IMR-90 (cell line): ENCODE measurements at regions not wholly inside any gene's neighbourhood (a gene's known extent, or its start where the extent isn't known, plus 50 kb on each side); places are given as distances from the start of the nearest gene placed in this dataset.

Experiments
- ATAC-seq: fragments of 200-7000 bp; cut with Tn5 transposase; 2 replicates; pipeline ENCODE4 v1.9.1; 2020; ENCODE audit warnings: low read depth, mild to moderate bottlenecking, moderate library complexity
- BruUV-seq: library from RNA; stranded (reverse); fragments of 400-500 nt; replicated peaks from 2 replicates; lab custom pipeline; 2021; lab: Mats Ljungman, UMichigan
- CTCF ChIA-PET: fragments of 300-600 bp; formaldehyde crosslinking; extraction: SDS; loops from one replicate; lab custom pipeline; 2021; ENCODE audit warnings: antibody characterized with exemption; lab: Yijun Ruan, JAX
- POLR2A ChIA-PET: fragments of 300-600 bp; sonication (Branson Sonifier 250); formaldehyde crosslinking; loops from one replicate; lab custom pipeline; 2022; ENCODE audit warnings: antibody characterized with exemption; ENCODE audit not compliant: unreplicated experiment; lab: Charles Lee
- DNase-seq: peaks from one replicate; pipeline ENCODE4 v3.0.0; 2013
- H2AFZ ChIP-seq: replicated peaks from 2 replicates; pipeline ENCODE3; 2013; ENCODE audit warnings: low read length, mild to moderate bottlenecking; ENCODE audit not compliant: poor library complexity
- H2AK5ac ChIP-seq: 2 replicates; pipeline ENCODE4 v1.6.1; 2013; ENCODE audit warnings: low read depth, low read length, inconsistent platforms
- H2AK9ac ChIP-seq: replicated peaks from 2 replicates; pipeline ENCODE3; 2013; ENCODE audit warnings: mild to moderate bottlenecking, low read depth, low read length, moderate library complexity; ENCODE audit not compliant: poor library complexity
- H2BK120ac ChIP-seq: 2 replicates; pipeline ENCODE4 v1.6.1; 2013; ENCODE audit warnings: low read depth, low read length, inconsistent platforms
- H2BK15ac ChIP-seq: 3 replicates; pipeline ENCODE4 v1.6.1; 2013; ENCODE audit warnings: low read depth, low read length, inconsistent platforms
- H2BK20ac ChIP-seq: 2 replicates; pipeline ENCODE4 v1.6.1; 2013; ENCODE audit warnings: low read depth, mild to moderate bottlenecking, inconsistent platforms, low read length, moderate library complexity
- H2BK5ac ChIP-seq: 2 replicates; pipeline ENCODE4 v1.6.1; 2013; ENCODE audit warnings: mild to moderate bottlenecking, low read depth, low read length, inconsistent platforms; ENCODE audit not compliant: poor library complexity, severe bottlenecking
- H3K14ac ChIP-seq: replicated peaks from 2 replicates; pipeline ENCODE4 v1.6.1; 2013; ENCODE audit warnings: low read depth, low read length, inconsistent platforms
- H3K18ac ChIP-seq: 2 replicates; pipeline ENCODE4 v1.6.1; 2013; ENCODE audit warnings: low read depth, low read length, control low read depth
- H3K23ac ChIP-seq: 2 replicates; pipeline ENCODE4 v1.6.1; 2013; ENCODE audit warnings: low read depth, low read length, inconsistent platforms
- H3K27ac ChIP-seq: 2 replicates; pipeline ENCODE4 v1.5.1; 2013; ENCODE audit warnings: mild to moderate bottlenecking, control low read depth, low read length; ENCODE audit not compliant: insufficient read depth
- H3K27me3 ChIP-seq: 2 replicates; pipeline ENCODE4 v1.6.1; 2013; ENCODE audit warnings: low read length; ENCODE audit not compliant: control insufficient read depth, insufficient read depth
- H3K36me3 ChIP-seq: 2 replicates; pipeline ENCODE4 v1.6.1; 2013; ENCODE audit warnings: low read length, mixed read lengths; ENCODE audit not compliant: control insufficient read depth, insufficient read depth
- H3K4ac ChIP-seq: 2 replicates; pipeline ENCODE4 v1.6.1; 2013; ENCODE audit warnings: low read depth, low read length, inconsistent platforms
- H3K4me1 ChIP-seq: 2 replicates; pipeline ENCODE4 v1.6.1; 2013; ENCODE audit warnings: low read length, mixed read lengths; ENCODE audit not compliant: control insufficient read depth, insufficient read depth
- H3K4me2 ChIP-seq: 2 replicates; pipeline ENCODE4 v1.6.1; 2013; ENCODE audit warnings: low read depth, mild to moderate bottlenecking, control low read depth, low read length, moderate library complexity
- H3K4me3 ChIP-seq: 2 replicates; pipeline ENCODE4 v1.5.1; 2013; ENCODE audit warnings: low read depth, mild to moderate bottlenecking, control low read depth, low read length, moderate library complexity; ENCODE audit not compliant: insufficient read depth
- H3K56ac ChIP-seq: 2 replicates; pipeline ENCODE4 v1.6.1; 2013; ENCODE audit warnings: low read length, inconsistent platforms; ENCODE audit not compliant: insufficient read depth; ENCODE audit errors: extremely low read depth
- H3K79me1 ChIP-seq, 2 experiments: 2 replicates each; pipeline ENCODE4 v1.6.1; 2013; ENCODE audit warnings: low read length in 2 of 2, inconsistent platforms in 1 of 2, low read depth in 1 of 2
- H3K9ac ChIP-seq: 2 replicates; pipeline ENCODE4 v1.6.1; 2013; ENCODE audit warnings: low read depth, low read length, control low read depth
- H3K9me1 ChIP-seq: 2 replicates; pipeline ENCODE4 v1.6.1; 2013; ENCODE audit warnings: low read length, inconsistent platforms; ENCODE audit not compliant: insufficient read depth
- H3K9me3 ChIP-seq: 2 replicates; pipeline ENCODE4 v1.6.1; 2013; ENCODE audit warnings: low read length; ENCODE audit not compliant: control insufficient read depth, insufficient read depth
- H4K20me1 ChIP-seq: 2 replicates; pipeline ENCODE4 v1.6.1; 2013; ENCODE audit warnings: low read length, inconsistent platforms; ENCODE audit not compliant: insufficient read depth
- H4K5ac ChIP-seq: 2 replicates; pipeline ENCODE4 v1.6.1; 2013; ENCODE audit warnings: mild to moderate bottlenecking, low read depth, low read length, control low read depth
- H4K8ac ChIP-seq, 2 experiments: 2 replicates each; pipeline ENCODE4 v1.6.1; 2013; ENCODE audit warnings: low read depth in 2 of 2, low read length in 2 of 2, control low read depth in 1 of 2, inconsistent platforms in 1 of 2
- H4K91ac ChIP-seq: 2 replicates; pipeline ENCODE4 v1.6.1; 2013; ENCODE audit warnings: low read depth, low read length, inconsistent platforms; ENCODE audit not compliant: insufficient read depth
- BHLHE40 ChIP-seq: fragments of 150-350 bp; IDR thresholded peaks from 2 replicates; pipeline ENCODE4 v1.6.1; 2016; ENCODE audit warnings: mild to moderate bottlenecking, low read depth, low read length
- CEBPB ChIP-seq: IDR thresholded peaks from 2 replicates; pipeline ENCODE4 v1.6.1; 2012; ENCODE audit warnings: low read depth, low read length, improper control_type of control experiment
- CHD1 ChIP-seq: IDR thresholded peaks from 2 replicates; pipeline ENCODE4 v1.6.1; 2012; ENCODE audit warnings: low read depth, low read length, improper control_type of control experiment
- CTCF ChIP-seq: conservative IDR thresholded peaks from 2 replicates; pipeline ENCODE4 v1.5.1; 2012; ENCODE audit warnings: mild to moderate bottlenecking, low read depth, low read length, improper control_type of control experiment
- ELK1 ChIP-seq: fragments of 150-350 bp; IDR thresholded peaks from 2 replicates; pipeline ENCODE4 v1.6.1; 2016; ENCODE audit warnings: low read depth, mild to moderate bottlenecking, low read length, moderate library complexity, borderline replicate concordance
- FOS ChIP-seq: fragments of 150-350 bp; IDR thresholded peaks from 2 replicates; pipeline ENCODE4 v1.6.1; 2016; ENCODE audit warnings: low read depth, low read length
- MAFK ChIP-seq: IDR thresholded peaks from 2 replicates; pipeline ENCODE4 v1.6.1; 2012; ENCODE audit warnings: low read depth, low read length, improper control_type of control experiment
- MAZ ChIP-seq: IDR thresholded peaks from 2 replicates; pipeline ENCODE4 v1.6.1; 2012; ENCODE audit warnings: low read depth, mild to moderate bottlenecking, low read length, improper control_type of control experiment, moderate library complexity, borderline replicate concordance
- MXI1 ChIP-seq: IDR thresholded peaks from 2 replicates; pipeline ENCODE4 v1.6.1; 2012; ENCODE audit warnings: low read depth, mild to moderate bottlenecking, low read length, moderate library complexity, borderline replicate concordance
- NFE2L2 ChIP-seq: fragments of 150-350 bp; IDR thresholded peaks from 2 replicates; pipeline ENCODE4 v1.6.1; 2016; ENCODE audit warnings: low read depth, mild to moderate bottlenecking, low read length
- POLR2A ChIP-seq: IDR thresholded peaks from 2 replicates; pipeline ENCODE4 v1.6.1; 2012; ENCODE audit warnings: mild to moderate bottlenecking, low read depth, low read length
- RAD21 ChIP-seq: IDR thresholded peaks from 2 replicates; pipeline ENCODE4 v1.6.1; 2012; ENCODE audit warnings: low read length, improper control_type of control experiment
- RCOR1 ChIP-seq: IDR thresholded peaks from 2 replicates; pipeline ENCODE4 v1.6.1; 2012; ENCODE audit warnings: mild to moderate bottlenecking, low read length, improper control_type of control experiment; ENCODE audit not compliant: insufficient replicate concordance
- RFX5 ChIP-seq: IDR thresholded peaks from 2 replicates; pipeline ENCODE4 v1.8.0; 2012; ENCODE audit warnings: low read depth, mild to moderate bottlenecking, low read length, moderate library complexity
- SMC3 ChIP-seq: fragments of 150-350 bp; IDR thresholded peaks from 2 replicates; pipeline ENCODE4 v1.6.1; 2016; ENCODE audit warnings: low read depth, mild to moderate bottlenecking, antibody characterized with exemption, low read length, moderate library complexity
- USF2 ChIP-seq: fragments of 150-350 bp; IDR thresholded peaks from 2 replicates; pipeline ENCODE4 v1.6.1; 2017; ENCODE audit warnings: mild to moderate bottlenecking, antibody characterized with exemption, low read length, low read depth
- WGBS, 2 experiments: methylation state at CpG; one replicate each; pipeline versions ENCODE4 v1.1.5 to v1.1.7; 2013; ENCODE audit warnings: missing lambda C conversion rate in 2 of 2; ENCODE audit not compliant: insufficient read length in 1 of 2; ENCODE audit errors: extremely low coverage in 2 of 2; 5-methylcytosine and 5-hydroxymethylcytosine counted together
- dilution Hi-C: fragments of 300-500 bp; cut with HindIII; formaldehyde crosslinking; loops from one replicate; pipeline ENCODE4 v1.14.3; 2018; ENCODE audit warnings: low sequenced_read_pairs; ENCODE audit not compliant: unreplicated experiment
- in situ Hi-C: fragments of 300-500 bp; cut with MboI; formaldehyde crosslinking; loops from 3 replicates; pipeline ENCODE4 v1.14.3; 2019; ENCODE audit warnings: low sequenced_read_pairs, inconsistent platforms, mixed read lengths
- intact Hi-C: fragments of 100-400 bp; cut with micrococcal nuclease; formaldehyde crosslinking; loops from 2 replicates; pipeline ENCODE4 v1.10.0; 2022

- CTCF ChIA-PET = no interaction called here
- H3K23ac ChIP-seq = no peak overlapping the region
- BruUV-seq = no TSS peak
- H3K9me1 ChIP-seq = no peaks in the 10 kb centered on the region
- no peak overlapping the region for H3K56ac ChIP-seq
- no peak overlapping the region for H3K9ac ChIP-seq
- no peak overlapping the region for H2BK120ac ChIP-seq
- H3K4ac ChIP-seq = no peak overlapping the region
- dilution Hi-C loops = no loop called here
- H3K9me3 ChIP-seq = no peaks in the 10 kb centered on the region
- no peaks in the 10 kb centered on the region for H3K4me1 ChIP-seq
- no peak for TF ChIP-seq FOS
- TF ChIP-seq RFX5 = no peak
- no peak for TF ChIP-seq NFE2L2
- TF ChIP-seq MXI1 = no peak
- no peak for TF ChIP-seq MAZ
- TF ChIP-seq SMC3 = no peak
- TF ChIP-seq ELK1 = no peak
- no peak for TF ChIP-seq CHD1
- no peak for TF ChIP-seq POLR2A
- TF ChIP-seq MAFK = no peak
- TF ChIP-seq USF2 = no peak
- no peak for TF ChIP-seq RAD21
- no peak for TF ChIP-seq CTCF
- no peak for TF ChIP-seq RCOR1
- no peak for TF ChIP-seq CEBPB
- TF ChIP-seq BHLHE40 = no peak
- H4K91ac ChIP-seq = no peak overlapping the region
- H2BK20ac ChIP-seq = no peak overlapping the region
- POLR2A ChIA-PET = no interaction called here
- DNase-seq (no peak), ATAC-seq (no peak)
- H3K14ac ChIP-seq = no peak overlapping the region
- H2AK5ac ChIP-seq = no peak overlapping the region
- no peak overlapping the region for H3K4me3 ChIP-seq
- no peak overlapping the region for H3K27ac ChIP-seq
- H4K5ac ChIP-seq = no peak overlapping the region
- in situ Hi-C loops = no loop called here
- H3K79me1 ChIP-seq = no peaks in the 10 kb centered on the region
- H2AFZ ChIP-seq = no peak overlapping the region
- H2AK9ac ChIP-seq = no peak overlapping the region
- no peak overlapping the region for H3K4me2 ChIP-seq
- H2BK5ac ChIP-seq = no peak overlapping the region
- no peak overlapping the region for H4K8ac ChIP-seq
- WGBS, 2 experiments = 70% methylated on average over 2 of the region's 7 CpGs; no CpG with 5 or more reads in 1 of the 2 experiments
- no peaks in the 10 kb centered on the region for H4K20me1 ChIP-seq
- no peak overlapping the region for H2BK15ac ChIP-seq
- H3K18ac ChIP-seq = no peak overlapping the region
- intact Hi-C loops = no loop called here
- H3K36me3 ChIP-seq = no peaks in the 10 kb centered on the region
- no peaks in the 10 kb centered on the region; the same call in none of the 2 replicates for H3K27me3 ChIP-seq
These were observed 119.4 kb downstream of the MRPS6 start for GRCh38 chr21:34192646-34193285.
